ENCODE measurements at regions not wholly inside any gene's neighbourhood (a gene's known extent, or its start where the extent isn't known, plus 50 kb on each side); places are given as distances from the start of the nearest gene placed in this dataset.

DNA sequence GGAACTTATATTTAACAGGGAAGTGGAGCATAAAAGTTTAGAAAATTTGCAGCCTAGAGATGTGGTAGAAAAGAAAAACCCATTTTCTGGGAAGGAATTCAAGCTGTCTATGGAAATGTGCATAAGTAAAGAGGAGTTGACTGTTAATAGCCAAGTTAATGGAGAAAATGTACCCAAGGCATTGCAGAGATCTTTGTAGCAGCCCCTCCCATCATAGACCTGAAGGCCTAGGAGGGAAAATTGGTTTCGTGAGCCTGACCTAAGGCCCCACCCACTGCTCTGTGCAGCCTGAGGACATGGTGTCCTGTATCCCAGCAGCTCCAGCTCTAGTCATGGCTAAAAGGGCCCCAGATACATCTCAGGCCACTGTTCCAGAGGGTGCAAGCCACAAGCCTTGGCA, 772.4 kb upstream of the RIOK2 start:
- TF ChIP-seq POLR2AphosphoS5 (IDR thresholded peaks at IDR 0.05) (no peak), CTCF (IDR thresholded peaks at IDR 0.05) (no peak)
